A549 (cell line): ENCODE measurements at regions not wholly inside any gene's neighbourhood (a gene's known extent, or its start where the extent isn't known, plus 50 kb on each side); places are given as distances from the start of the nearest gene placed in this dataset.

Source experiments
- ATAC-seq, 2 experiments: fragments of 200-7000 bp in 1 of 2; fragments of >200 bp in 1 of 2; cut with Nextera tagmentation in 1 of 2; cut with Tn5 transposase in 1 of 2; 3 replicates each; pipeline versions ENCODE4 v1.8.0 to v1.9.1; 2018 to 2020; ENCODE audit warnings: mild to moderate bottlenecking in 1 of 2, moderate library complexity in 1 of 2
- CTCF ChIA-PET: fragments of 300-600 bp; sonication (Branson Sonifier 250); formaldehyde crosslinking; extraction: SDS; loops from one replicate; lab custom pipeline; 2021; ENCODE audit warnings: antibody characterized with exemption, inconsistent platforms; lab: Yijun Ruan, JAX
- POLR2A ChIA-PET: fragments of 350-600 bp; formaldehyde crosslinking; extraction: SDS; loops from one replicate; lab custom pipeline; 2021; ENCODE audit warnings: antibody characterized with exemption, inconsistent platforms; lab: Yijun Ruan, JAX
- DNase-seq, 2 experiments: peaks; one replicate each; pipeline versions ENCODE4 v3.0.0 to v3.0.0-alpha.2; 2011 to 2016; ENCODE audit warnings: low read depth in 1 of 2, low spot score in 1 of 2
- FAIRE-seq: peaks from 2 replicates; lab custom pipeline; 2011; peaks lifted over from hg19 to GRCh38; lab: Jason Lieb, UNC
- H3K27ac ChIP-seq, 2 experiments: fragments of >200 bp; sonication (Bioruptor Twin); formaldehyde crosslinking; 3 replicates each; pipeline ENCODE4 v1.5.1; 2016 to 2017
- H3K4me1 ChIP-seq: fragments of >200 bp; sonication (Bioruptor Twin); formaldehyde crosslinking; 3 replicates; pipeline ENCODE4 v1.6.1; 2016
- H3K4me2 ChIP-seq: fragments of >200 bp; sonication (Bioruptor Twin); formaldehyde crosslinking; 3 replicates; pipeline ENCODE4 v1.6.1; 2016
- H3K4me3 ChIP-seq: fragments of >200 bp; sonication (Bioruptor Twin); formaldehyde crosslinking; 3 replicates; pipeline ENCODE4 v1.5.1; 2016
- H3K9me3 ChIP-seq: fragments of >200 bp; sonication (Bioruptor Twin); formaldehyde crosslinking; 3 replicates; pipeline ENCODE4 v1.6.1; 2016
- BHLHE40 ChIP-seq: IDR thresholded peaks from 2 replicates; pipeline ENCODE4 v1.6.1; 2012; ENCODE audit warnings: low read depth, low read length, inconsistent platforms
- CHD2 ChIP-seq: fragments of 150-350 bp; IDR thresholded peaks from 2 replicates; pipeline ENCODE4 v1.6.1; 2014; ENCODE audit warnings: low read length; ENCODE audit not compliant: partially characterized antibody
- CHD4 ChIP-seq: fragments of 200-600 bp; sonication (generic); IDR thresholded peaks from 2 replicates; pipeline ENCODE4 v1.6.1; 2016; ENCODE audit warnings: antibody characterized with exemption, mild to moderate bottlenecking, borderline replicate concordance
- FOSB ChIP-seq: fragments of 250-450 bp; sonication (Bioruptor Pico); IDR thresholded peaks from 2 replicates; pipeline ENCODE4 v1.5.0; 2020; ENCODE audit warnings: mild to moderate bottlenecking, moderate library complexity
- FOSL2 ChIP-seq, 2 experiments: fragments of 450-650 bp in 1 of 2; fragments of >200 bp in 1 of 2; sonication (Bioruptor Twin) in 1 of 2; formaldehyde crosslinking; IDR thresholded peaks; 2 replicates each; pipeline versions ENCODE4 v1.5.0 to v1.6.1; 2016 to 2020; ENCODE audit warnings: mild to moderate bottlenecking in 1 of 2, moderate library complexity in 1 of 2
- FOXS1 ChIP-seq: fragments of 250-450 bp; sonication (Bioruptor Pico); IDR thresholded peaks from 2 replicates; pipeline ENCODE4 v1.5.0; 2020; ENCODE audit warnings: mild to moderate bottlenecking, moderate library complexity
- GATA3 ChIP-seq: IDR thresholded peaks from 2 replicates; pipeline ENCODE4 v1.6.1; 2012; ENCODE audit warnings: borderline replicate concordance
- HOXB13 ChIP-seq: fragments of 250-450 bp; sonication (Bioruptor Pico); IDR thresholded peaks from 2 replicates; pipeline ENCODE4 v1.5.0; 2020; ENCODE audit warnings: low read depth, mild to moderate bottlenecking, moderate library complexity
- HOXB5 ChIP-seq: fragments of 250-450 bp; sonication (Bioruptor Pico); IDR thresholded peaks from 2 replicates; pipeline ENCODE4 v1.5.0; 2020; ENCODE audit warnings: mild to moderate bottlenecking, moderate library complexity
- JUNB ChIP-seq: fragments of >200 bp; sonication (Bioruptor Twin); formaldehyde crosslinking; IDR thresholded peaks from 2 replicates; pipeline ENCODE4 v1.6.1; 2016
- KDM5A ChIP-seq: fragments of 200-600 bp; sonication (generic); IDR thresholded peaks from 2 replicates; pipeline ENCODE4 v1.6.1; 2016; ENCODE audit warnings: antibody characterized with exemption, mild to moderate bottlenecking
- MAFK ChIP-seq: fragments of 450-650 bp; IDR thresholded peaks from 2 replicates; pipeline ENCODE4 v1.6.1; 2014; ENCODE audit not compliant: partially characterized antibody
- NR3C1 ChIP-seq: fragments of >200 bp; sonication (Bioruptor Twin); formaldehyde crosslinking; IDR thresholded peaks from 3 replicates; pipeline ENCODE4 v1.6.1; 2017
- POLR2A ChIP-seq: IDR thresholded peaks from 2 replicates; pipeline ENCODE4 v1.6.1; 2012; ENCODE audit warnings: mild to moderate bottlenecking, low read length
- POLR2AphosphoS2 ChIP-seq: conservative IDR thresholded peaks from 2 replicates; pipeline ENCODE4 v1.6.1; 2012; ENCODE audit warnings: low read length, improper control_type of control experiment, inconsistent platforms
- RAD21 ChIP-seq, 2 experiments: fragments of >200 bp in 1 of 2; sonication (Bioruptor Twin) in 1 of 2; formaldehyde crosslinking in 1 of 2; IDR thresholded peaks in 1 of 2; conservative IDR thresholded peaks in 1 of 2; 2 replicates in 1 of 2; 3 replicates in 1 of 2; pipeline ENCODE4 v1.6.1; 2012 to 2018; ENCODE audit warnings: inconsistent platforms in 1 of 2
- RCOR1 ChIP-seq: fragments of 150-350 bp; IDR thresholded peaks from 2 replicates; pipeline ENCODE4 v1.6.1; 2014; ENCODE audit warnings: antibody characterized with exemption, low read length, low read depth
- RNF2 ChIP-seq: fragments of 200-600 bp; sonication (generic); IDR thresholded peaks from 2 replicates; pipeline ENCODE4 v1.6.1; 2016; ENCODE audit warnings: low read depth, mild to moderate bottlenecking, antibody characterized with exemption, moderate library complexity, borderline replicate concordance
- SMC3 ChIP-seq: fragments of >200 bp; sonication (Bioruptor Twin); formaldehyde crosslinking; IDR thresholded peaks from 3 replicates; pipeline ENCODE4 v1.6.1; 2018; ENCODE audit warnings: inconsistent platforms
- SREBF2 ChIP-seq: fragments of 450-650 bp; IDR thresholded peaks from 2 replicates; pipeline ENCODE4 v1.6.1; 2014; ENCODE audit warnings: mild to moderate bottlenecking, moderate library complexity
- TFCP2L1 ChIP-seq: fragments of 250-450 bp; sonication (Bioruptor Pico); IDR thresholded peaks from 2 replicates; pipeline ENCODE4 v1.5.0; 2021; ENCODE audit warnings: mild to moderate bottlenecking
- ZSCAN20 ChIP-seq: fragments of 250-450 bp; sonication (Bioruptor Pico); IDR thresholded peaks from 2 replicates; pipeline ENCODE4 v1.8.0; 2022; ENCODE audit warnings: mild to moderate bottlenecking, moderate library complexity
- WGBS: methylation state at CpG from one replicate; pipeline ENCODE4 v1.1.6; 2017; ENCODE audit errors: missing lambda C conversion rate; 5-methylcytosine and 5-hydroxymethylcytosine counted together
- TF ChIP-seq, protein P1 (sequence below): fragments of 450-650 bp; IDR thresholded peaks from 2 replicates; pipeline ENCODE4 v1.6.1; 2014; ENCODE audit warnings: antibody characterized with exemption
- TF ChIP-seq, protein P2 (sequence below): fragments of 150-350 bp; IDR thresholded peaks from 2 replicates; pipeline ENCODE4 v1.6.1; 2014; ENCODE audit warnings: low read depth, mild to moderate bottlenecking, low read length
- TF ChIP-seq, protein P3 (sequence below): fragments of 250-450 bp; sonication (Bioruptor Pico); IDR thresholded peaks from 2 replicates; pipeline ENCODE4 v1.5.0; 2021; ENCODE audit warnings: mild to moderate bottlenecking, moderate library complexity, borderline replicate concordance

DNA sequence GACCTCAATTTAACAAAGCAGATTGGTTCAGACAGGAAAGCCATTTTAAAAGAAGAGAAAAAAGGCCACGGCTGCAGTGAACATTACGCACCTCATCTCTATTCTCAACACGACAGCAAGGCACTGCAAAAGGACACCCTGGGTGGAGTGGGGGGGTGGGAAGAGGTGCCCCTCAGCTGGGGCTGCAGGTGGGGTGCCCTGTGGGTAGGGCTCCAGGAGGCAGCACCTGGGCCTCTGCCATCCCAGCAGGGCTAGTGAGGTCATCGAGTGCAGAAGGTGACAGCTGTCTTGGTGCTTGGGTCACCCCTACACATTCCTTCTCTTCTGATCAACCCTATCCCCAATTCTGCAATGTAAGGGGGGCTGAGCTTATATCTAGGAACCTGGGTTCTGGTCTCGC, 142.9 kb upstream of the PRMT8 start:
- no peaks in the 10 kb centered on the region for H3K4me1 ChIP-seq
- no peak for FAIRE-seq
- POLR2A ChIA-PET = no interaction called here
- H3K9me3 ChIP-seq = no peaks in the 10 kb centered on the region
- no peak overlapping the region for H3K4me2 ChIP-seq
- no peak overlapping the region for H3K27ac ChIP-seq
- no peak for ATAC-seq
- no peak for DNase-seq
- CTCF ChIA-PET = interaction anchor here (0.9 to 2.5 kb wide), 3 partner anchors 14 to 429 kb away, joined by 3 to 10 read pairs (median 3); no protein-coding TSS in a partner anchor
- H3K4me3 ChIP-seq = no peak overlapping the region
- 27% methylated on average over 5 of the region's 5 CpGs for WGBS
- TF ChIP-seq HOXB13 (CRISPR knock-in tag) (no peak), SMC3 (no peak), POLR2A (no peak), POLR2AphosphoS2 (no peak), ZSCAN20 (CRISPR knock-in tag) (no peak), RAD21 (conservative IDR thresholded peaks at IDR 0.05 in 1 of 2, IDR thresholded peaks at IDR 0.05 in 1 of 2) (no peak), CHD2 (no peak), BHLHE40 (no peak), CHD4 (no peak), GATA3 (no peak), RNF2 (no peak)
- TF ChIP-seq, protein P1, sequence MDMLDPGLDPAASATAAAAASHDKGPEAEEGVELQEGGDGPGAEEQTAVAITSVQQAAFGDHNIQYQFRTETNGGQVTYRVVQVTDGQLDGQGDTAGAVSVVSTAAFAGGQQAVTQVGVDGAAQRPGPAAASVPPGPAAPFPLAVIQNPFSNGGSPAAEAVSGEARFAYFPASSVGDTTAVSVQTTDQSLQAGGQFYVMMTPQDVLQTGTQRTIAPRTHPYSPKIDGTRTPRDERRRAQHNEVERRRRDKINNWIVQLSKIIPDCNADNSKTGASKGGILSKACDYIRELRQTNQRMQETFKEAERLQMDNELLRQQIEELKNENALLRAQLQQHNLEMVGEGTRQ = no peak
- TF ChIP-seq, all 56 proteins: peak for 0

DNA sequence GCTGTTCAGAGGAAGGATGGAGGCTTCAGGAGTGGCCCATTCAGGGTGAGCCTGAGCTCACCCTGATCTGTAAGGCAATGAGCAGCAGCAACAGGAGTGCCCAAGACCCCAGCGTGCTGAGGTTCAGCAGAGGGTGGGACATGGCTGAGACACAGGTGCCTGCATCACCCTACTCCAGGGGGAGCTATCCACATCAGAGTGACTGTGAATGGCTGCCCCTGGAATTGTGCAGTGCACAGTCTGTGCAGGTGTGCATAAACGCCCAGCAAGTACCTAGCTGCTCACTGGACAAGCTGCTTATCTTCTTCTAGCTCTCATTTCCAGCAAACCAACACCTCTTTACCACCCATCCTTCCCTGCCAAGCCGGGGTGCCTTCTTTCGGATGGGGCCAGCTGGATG, 140.6 kb upstream of the PRMT8 start:
- no peak for ATAC-seq
- DNase-seq = no peak
- no peak for TF ChIP-seq TFCP2L1
- no peak for TF ChIP-seq HOXB5 (CRISPR knock-in tag)
- TF ChIP-seq MAFK = no peak
- no peak for TF ChIP-seq NR3C1
- TF ChIP-seq, protein P2, sequence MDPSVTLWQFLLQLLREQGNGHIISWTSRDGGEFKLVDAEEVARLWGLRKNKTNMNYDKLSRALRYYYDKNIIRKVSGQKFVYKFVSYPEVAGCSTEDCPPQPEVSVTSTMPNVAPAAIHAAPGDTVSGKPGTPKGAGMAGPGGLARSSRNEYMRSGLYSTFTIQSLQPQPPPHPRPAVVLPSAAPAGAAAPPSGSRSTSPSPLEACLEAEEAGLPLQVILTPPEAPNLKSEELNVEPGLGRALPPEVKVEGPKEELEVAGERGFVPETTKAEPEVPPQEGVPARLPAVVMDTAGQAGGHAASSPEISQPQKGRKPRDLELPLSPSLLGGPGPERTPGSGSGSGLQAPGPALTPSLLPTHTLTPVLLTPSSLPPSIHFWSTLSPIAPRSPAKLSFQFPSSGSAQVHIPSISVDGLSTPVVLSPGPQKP = no peak
- TF ChIP-seq POLR2A = no peak
- TF ChIP-seq CHD4 = no peak
- no peak for TF ChIP-seq FOSB (CRISPR knock-in tag)
- TF ChIP-seq FOSL2 (IDR thresholded peaks at IDR 0.05) = no peak
- TF ChIP-seq FOSL2 (CRISPR knock-in tag; IDR thresholded peaks at IDR 0.05) = no peak
- TF ChIP-seq FOXS1 (CRISPR knock-in tag) = no peak
- TF ChIP-seq SREBF2 = no peak
- no peak for TF ChIP-seq KDM5A
- TF ChIP-seq ZSCAN20 (CRISPR knock-in tag) = no peak
- TF ChIP-seq, protein P3, sequence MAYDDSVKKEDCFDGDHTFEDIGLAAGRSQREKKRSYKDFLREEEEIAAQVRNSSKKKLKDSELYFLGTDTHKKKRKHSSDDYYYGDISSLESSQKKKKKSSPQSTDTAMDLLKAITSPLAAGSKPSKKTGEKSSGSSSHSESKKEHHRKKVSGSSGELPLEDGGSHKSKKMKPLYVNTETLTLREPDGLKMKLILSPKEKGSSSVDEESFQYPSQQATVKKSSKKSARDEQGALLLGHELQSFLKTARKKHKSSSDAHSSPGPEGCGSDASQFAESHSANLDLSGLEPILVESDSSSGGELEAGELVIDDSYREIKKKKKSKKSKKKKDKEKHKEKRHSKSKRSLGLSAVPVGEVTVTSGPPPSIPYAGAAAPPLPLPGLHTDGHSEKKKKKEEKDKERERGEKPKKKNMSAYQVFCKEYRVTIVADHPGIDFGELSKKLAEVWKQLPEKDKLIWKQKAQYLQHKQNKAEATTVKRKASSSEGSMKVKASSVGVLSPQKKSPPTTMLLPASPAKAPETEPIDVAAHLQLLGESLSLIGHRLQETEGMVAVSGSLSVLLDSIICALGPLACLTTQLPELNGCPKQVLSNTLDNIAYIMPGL (CRISPR knock-in tag) = no peak
- no peak for TF ChIP-seq GATA3
- no peak for TF ChIP-seq JUNB
- TF ChIP-seq BHLHE40 = no peak
- no peak for TF ChIP-seq RCOR1
- no peak for TF ChIP-seq SMC3
- 5% methylated on average over 4 of the region's 4 CpGs for WGBS
- Histone ChIP-seq H3K4me3 (no peak overlapping the region), H3K27ac (no peak overlapping the region), H3K4me2 (no peak overlapping the region), H3K9me3 (no peaks in the 10 kb centered on the region), H3K4me1 (no peaks in the 10 kb centered on the region)
- ChIA-PET POLR2A (no interaction called here), CTCF (interaction anchor here (1.1 to 2.5 kb wide), 2 partner anchors 50 to 333 kb away, joined by 3 to 17 read pairs; no protein-coding TSS in a partner anchor)
- no peak for FAIRE-seq
